Thyroid gland (tissue), 4 donors: ENCODE measurements at regions not wholly inside any gene's neighbourhood (a gene's known extent, or its start where the extent isn't known, plus 50 kb on each side); places are given as distances from the start of the nearest gene placed in this dataset.

ENCODE experiments used
- CTCF ChIP-seq, 6 experiments: fragments of 200-600 bp in 3 of 6; fragments of 450-650 bp in 3 of 6; sonication (generic) in 3 of 6; IDR thresholded peaks; one replicate each; pipeline ENCODE4 v1.5.1; 2016 to 2019; ENCODE audit warnings: antibody characterized with exemption in 6 of 6, mild to moderate bottlenecking in 2 of 6, inconsistent platforms in 1 of 6, moderate library complexity in 1 of 6
- POLR2A ChIP-seq, 2 donors: fragments of 450-650 bp; IDR thresholded peaks; one replicate each; pipeline ENCODE4 v1.6.1; 2017; ENCODE audit warnings: antibody characterized with exemption in 2 of 2, mild to moderate bottlenecking in 2 of 2, moderate library complexity in 1 of 2

GRCh38 chr3:76015496-76015895 is 230.1 kb upstream of the ZNF717 start:
- TF ChIP-seq CTCF (IDR thresholded peaks at IDR 0.05), result no peak
- TF ChIP-seq POLR2A (IDR thresholded peaks at IDR 0.05), result no peak
